HEK293 (cell line): ENCODE measurements at regions not wholly inside any gene's neighbourhood (a gene's known extent, or its start where the extent isn't known, plus 50 kb on each side); places are given as distances from the start of the nearest gene placed in this dataset.

ENCODE experiments used
- CTCF ChIA-PET: fragments of 350-600 bp; formaldehyde crosslinking; extraction: SDS; loops from one replicate; lab custom pipeline; 2021; ENCODE audit warnings: antibody characterized with exemption; lab: Yijun Ruan, JAX
- POLR2A ChIA-PET: fragments of 300-600 bp; formaldehyde crosslinking; extraction: SDS; loops from one replicate; lab custom pipeline; 2020; ENCODE audit warnings: antibody characterized with exemption, inconsistent platforms; lab: Yijun Ruan, JAX
- H3K27ac ChIP-seq: fragments of 200-500 bp; sonication (Bioruptor generic); 2 replicates; pipeline ENCODE4 v1.5.1; 2014; ENCODE audit warnings: low read depth, low read length, control low read depth, inconsistent platforms; ENCODE audit errors: extremely low read depth
- H3K36me3 ChIP-seq, 2 experiments: fragments of 200-500 bp in 1 of 2; sonication (Bioruptor generic) in 1 of 2; 1 replicate in 1 of 2; 2 replicates in 1 of 2; pipeline ENCODE4 v1.5.1; 2014 to 2017; ENCODE audit warnings: inconsistent platforms in 2 of 2, low read length in 2 of 2; ENCODE audit not compliant: control insufficient read depth in 2 of 2, insufficient read depth in 1 of 2
- H3K4me1 ChIP-seq: fragments of 200-500 bp; sonication (Bioruptor generic); 2 replicates; pipeline ENCODE4 v1.5.1; 2014; ENCODE audit warnings: mild to moderate bottlenecking, low read length, inconsistent platforms; ENCODE audit not compliant: control insufficient read depth, insufficient read depth
- H3K4me3 ChIP-seq: 2 replicates; pipeline ENCODE4 v1.5.1; 2011; ENCODE audit warnings: low read depth, mild to moderate bottlenecking, control low read depth, low read length, moderate library complexity
- H3K9me3 ChIP-seq: fragments of 200-500 bp; sonication (Bioruptor generic); 2 replicates; pipeline ENCODE4 v1.5.1; 2014; ENCODE audit warnings: low read depth, low read length, inconsistent platforms; ENCODE audit not compliant: control insufficient read depth, insufficient read depth
- PRDM10 ChIP-seq: fragments of 450-650 bp; formaldehyde crosslinking; IDR thresholded peaks from 2 replicates; pipeline ENCODE4 v1.5.1; 2016; ENCODE audit warnings: missing biosample characterization, missing genetic modification characterization
- PRDM6 ChIP-seq: fragments of 450-650 bp; formaldehyde crosslinking; IDR thresholded peaks from 2 replicates; pipeline ENCODE4 v1.5.1; 2017; ENCODE audit warnings: missing biosample characterization, missing genetic modification characterization
- SP7 ChIP-seq: fragments of 450-650 bp; formaldehyde crosslinking; IDR thresholded peaks from 2 replicates; pipeline ENCODE4 v1.5.1; 2016; ENCODE audit warnings: missing biosample characterization, missing genetic modification characterization
- ZNF140 ChIP-seq: fragments of 450-650 bp; formaldehyde crosslinking; IDR thresholded peaks from 2 replicates; pipeline ENCODE4 v1.5.1; 2016; ENCODE audit warnings: missing biosample characterization, missing genetic modification characterization
- ZNF157 ChIP-seq: fragments of 450-650 bp; formaldehyde crosslinking; IDR thresholded peaks from 2 replicates; pipeline ENCODE4 v1.5.1; 2016; ENCODE audit warnings: missing biosample characterization, missing genetic modification characterization
- ZNF292 ChIP-seq: fragments of 450-650 bp; formaldehyde crosslinking; IDR thresholded peaks from 2 replicates; pipeline ENCODE4 v1.5.1; 2016; ENCODE audit warnings: low read depth, missing biosample characterization, missing genetic modification characterization, borderline replicate concordance
- ZNF302 ChIP-seq: fragments of 450-650 bp; formaldehyde crosslinking; IDR thresholded peaks from 2 replicates; pipeline ENCODE4 v1.5.1; 2016; ENCODE audit warnings: missing biosample characterization, missing genetic modification characterization, low read depth
- ZNF404 ChIP-seq: fragments of 450-650 bp; formaldehyde crosslinking; IDR thresholded peaks from 2 replicates; pipeline ENCODE4 v1.5.1; 2017; ENCODE audit warnings: missing biosample characterization, missing genetic modification characterization
- ZNF48 ChIP-seq: fragments of 450-650 bp; formaldehyde crosslinking; IDR thresholded peaks from 2 replicates; pipeline ENCODE4 v1.5.1; 2016; ENCODE audit warnings: missing biosample characterization, missing genetic modification characterization
- ZNF501 ChIP-seq: fragments of 450-650 bp; formaldehyde crosslinking; IDR thresholded peaks from 2 replicates; pipeline ENCODE4 v1.5.1; 2016; ENCODE audit warnings: missing biosample characterization, missing genetic modification characterization
- ZNF621 ChIP-seq: fragments of 450-650 bp; formaldehyde crosslinking; IDR thresholded peaks from 2 replicates; pipeline ENCODE4 v1.5.1; 2017; ENCODE audit warnings: missing biosample characterization, missing genetic modification characterization
- ZNF768 ChIP-seq: fragments of 450-650 bp; formaldehyde crosslinking; IDR thresholded peaks from 2 replicates; pipeline ENCODE4 v1.5.1; 2018; ENCODE audit warnings: missing biosample characterization, mild to moderate bottlenecking, missing genetic modification characterization
- ZSCAN16 ChIP-seq: fragments of 450-650 bp; formaldehyde crosslinking; IDR thresholded peaks from 2 replicates; pipeline ENCODE4 v1.5.1; 2016; ENCODE audit warnings: missing biosample characterization, missing genetic modification characterization
- ZSCAN18 ChIP-seq: fragments of 450-650 bp; formaldehyde crosslinking; IDR thresholded peaks from 2 replicates; pipeline ENCODE4 v1.5.1; 2016; ENCODE audit warnings: missing biosample characterization, missing genetic modification characterization
- ZSCAN23 ChIP-seq: fragments of 450-650 bp; formaldehyde crosslinking; IDR thresholded peaks from 2 replicates; pipeline ENCODE4 v1.5.1; 2016; ENCODE audit warnings: missing biosample characterization, missing genetic modification characterization
- ZSCAN4 ChIP-seq: fragments of 450-650 bp; formaldehyde crosslinking; IDR thresholded peaks from 2 replicates; pipeline ENCODE4 v1.5.1; 2017; ENCODE audit warnings: missing biosample characterization, missing genetic modification characterization
- TF ChIP-seq, protein P1 (sequence below): fragments of 450-650 bp; formaldehyde crosslinking; IDR thresholded peaks from 2 replicates; pipeline ENCODE4 v1.5.1; 2016; ENCODE audit warnings: missing biosample characterization, missing genetic modification characterization, borderline replicate concordance

DNA sequence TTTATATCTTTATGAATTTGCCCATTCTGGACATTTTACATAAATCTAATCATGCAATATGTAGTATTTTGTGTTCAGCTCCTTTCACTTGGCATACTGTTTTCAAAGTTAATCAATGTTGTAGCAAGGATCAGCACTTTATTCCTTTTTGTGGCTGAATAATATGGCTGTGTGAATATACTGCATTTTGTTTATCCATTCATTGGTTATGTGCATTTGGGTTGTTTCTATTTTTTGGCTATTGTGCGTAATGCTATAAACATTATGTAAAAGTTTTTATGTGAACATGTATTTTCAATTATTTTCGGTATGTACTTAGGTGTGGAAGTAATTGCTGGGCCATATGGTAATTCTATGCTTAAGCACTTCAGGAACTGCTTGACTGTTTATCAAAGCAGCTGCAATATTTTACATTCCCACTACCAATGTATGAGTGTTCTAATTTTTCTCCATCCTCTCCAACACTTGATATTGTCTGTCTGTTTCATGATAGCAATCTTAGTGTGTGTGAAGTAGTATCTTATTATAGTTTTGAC is 101.3 kb upstream of the P2RY1 start (continued):
- TF ChIP-seq PRDM10 (tag by site-specific recombination) (no peak), ZNF292 (tag by site-specific recombination) (no peak), ZNF768 (no peak), SP7 (no peak), ZSCAN16 (tag by site-specific recombination) (no peak), ZNF48 (tag by site-specific recombination) (no peak), ZNF302 (tag by site-specific recombination) (no peak), PRDM6 (no peak), ZNF621 (tag by site-specific recombination) (no peak), ZNF501 (no peak), ZNF140 (tag by site-specific recombination) (no peak)

DNA sequence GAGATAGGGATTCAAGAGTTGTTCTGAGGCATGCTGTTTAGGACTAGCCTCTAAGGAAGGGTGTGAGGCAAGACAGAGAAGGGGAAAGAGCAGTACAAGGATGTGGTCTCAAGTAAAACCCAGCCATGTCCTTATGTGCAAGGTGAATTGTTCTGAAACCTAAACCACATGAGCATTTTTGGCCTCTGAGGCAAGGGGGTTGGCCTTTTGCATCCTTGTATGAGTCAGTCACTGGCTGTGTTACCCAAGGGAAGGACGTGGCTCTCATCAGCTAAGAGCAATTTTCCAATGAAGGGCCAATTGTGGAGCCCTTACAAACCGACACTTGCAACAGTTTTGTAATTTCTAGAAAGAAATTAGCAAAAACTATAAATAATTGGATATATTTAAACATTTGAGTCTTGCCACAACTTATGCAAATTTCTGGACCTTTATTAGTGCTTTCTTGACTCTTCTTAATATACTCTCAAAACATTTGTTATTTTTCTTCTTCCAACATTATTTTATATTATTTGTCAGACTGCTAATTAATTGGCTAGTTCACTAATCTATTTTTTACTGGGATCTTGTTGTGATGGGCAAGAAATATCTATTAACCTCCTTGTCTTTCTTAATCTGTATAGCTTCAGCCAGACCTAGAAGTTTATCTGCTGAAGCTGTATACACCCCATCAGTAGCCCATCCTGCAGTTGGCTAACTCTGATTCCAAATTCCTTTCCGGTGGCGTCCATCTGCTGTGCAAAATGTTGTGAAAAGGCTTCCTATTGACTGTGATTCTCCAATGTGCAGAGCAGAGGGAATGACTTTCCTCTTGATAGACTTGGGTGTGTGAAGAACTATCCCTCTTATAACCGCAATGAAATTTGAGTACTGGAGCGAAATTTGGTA is 97.7 kb upstream of the P2RY1 start:
- TF ChIP-seq ZNF404 (tag by site-specific recombination) (no peak), ZSCAN18 (tag by site-specific recombination) (no peak), ZNF157 (tag by site-specific recombination) (no peak), ZSCAN23 (no peak), ZSCAN4 (tag by site-specific recombination) (no peak)
- TF ChIP-seq, protein P1, sequence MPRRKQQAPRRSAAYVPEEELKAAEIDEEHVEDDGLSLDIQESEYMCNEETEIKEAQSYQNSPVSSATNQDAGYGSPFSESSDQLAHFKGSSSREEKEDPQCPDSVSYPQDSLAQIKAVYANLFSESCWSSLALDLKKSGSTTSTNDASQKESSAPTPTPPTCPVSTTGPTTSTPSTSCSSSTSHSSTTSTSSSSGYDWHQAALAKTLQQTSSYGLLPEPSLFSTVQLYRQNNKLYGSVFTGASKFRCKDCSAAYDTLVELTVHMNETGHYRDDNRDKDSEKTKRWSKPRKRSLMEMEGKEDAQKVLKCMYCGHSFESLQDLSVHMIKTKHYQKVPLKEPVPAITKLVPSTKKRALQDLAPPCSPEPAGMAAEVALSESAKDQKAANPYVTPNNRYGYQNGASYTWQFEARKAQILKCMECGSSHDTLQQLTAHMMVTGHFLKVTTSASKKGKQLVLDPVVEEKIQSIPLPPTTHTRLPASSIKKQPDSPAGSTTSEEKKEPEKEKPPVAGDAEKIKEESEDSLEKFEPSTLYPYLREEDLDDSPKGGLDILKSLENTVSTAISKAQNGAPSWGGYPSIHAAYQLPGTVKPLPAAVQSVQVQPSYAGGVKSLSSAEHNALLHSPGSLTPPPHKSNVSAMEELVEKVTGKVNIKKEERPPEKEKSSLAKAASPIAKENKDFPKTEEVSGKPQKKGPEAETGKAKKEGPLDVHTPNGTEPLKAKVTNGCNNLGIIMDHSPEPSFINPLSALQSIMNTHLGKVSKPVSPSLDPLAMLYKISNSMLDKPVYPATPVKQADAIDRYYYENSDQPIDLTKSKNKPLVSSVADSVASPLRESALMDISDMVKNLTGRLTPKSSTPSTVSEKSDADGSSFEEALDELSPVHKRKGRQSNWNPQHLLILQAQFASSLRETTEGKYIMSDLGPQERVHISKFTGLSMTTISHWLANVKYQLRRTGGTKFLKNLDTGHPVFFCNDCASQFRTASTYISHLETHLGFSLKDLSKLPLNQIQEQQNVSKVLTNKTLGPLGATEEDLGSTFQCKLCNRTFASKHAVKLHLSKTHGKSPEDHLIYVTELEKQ (tag by site-specific recombination): no peak
- ChIA-PET CTCF (no interaction called here), POLR2A (no interaction called here)
- Histone ChIP-seq H3K4me3 (no peak overlapping the region), H3K4me1 (no peaks in the 10 kb centered on the region), H3K36me3 (no peaks in the 10 kb centered on the region), H3K9me3 (no peaks in the 10 kb centered on the region), H3K27ac (no peak overlapping the region)
